Liver (tissue), 3 donors: ENCODE measurements at regions not wholly inside any gene's neighbourhood (a gene's known extent, or its start where the extent isn't known, plus 50 kb on each side); places are given as distances from the start of the nearest gene placed in this dataset.

Source experiments
- JUND ChIP-seq, 2 donors: IDR thresholded peaks; 2 replicates each; pipeline ENCODE4 v1.6.1; 2016; ENCODE audit warnings: antibody characterized with exemption in 2 of 2
- YY1 ChIP-seq: IDR thresholded peaks from 2 replicates; pipeline ENCODE4 v1.6.1; 2016; ENCODE audit warnings: antibody characterized with exemption, mild to moderate bottlenecking
- TF ChIP-seq, protein P1 (sequence below): fragments of 150-350 bp; IDR thresholded peaks from 2 replicates; pipeline ENCODE4 v1.5.1; 2017; ENCODE audit warnings: improper control_type of control experiment, low read depth, low read length; ENCODE audit not compliant: missing input control
- donor health status: healthy.
- donor health status: healthy.

DNA sequence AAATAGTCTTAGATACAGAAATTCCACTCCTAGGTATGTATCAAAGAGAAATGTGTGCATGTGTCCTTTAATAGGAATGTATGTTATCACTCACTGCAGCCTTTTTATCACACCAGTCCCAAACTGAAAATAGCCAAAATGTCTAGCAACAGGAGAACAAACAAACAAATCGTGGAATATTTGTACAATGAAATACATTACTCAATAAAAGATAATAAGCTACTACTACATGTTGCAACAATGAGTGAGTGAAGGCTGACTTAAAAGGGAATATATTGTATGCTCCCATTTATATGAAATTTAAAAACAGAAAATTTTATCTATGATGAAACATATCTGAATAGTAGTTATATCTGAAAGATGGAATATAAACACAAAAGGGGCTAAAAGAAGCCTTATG lies 212.1 kb upstream of the PLD5 start:
- TF ChIP-seq, protein P1, sequence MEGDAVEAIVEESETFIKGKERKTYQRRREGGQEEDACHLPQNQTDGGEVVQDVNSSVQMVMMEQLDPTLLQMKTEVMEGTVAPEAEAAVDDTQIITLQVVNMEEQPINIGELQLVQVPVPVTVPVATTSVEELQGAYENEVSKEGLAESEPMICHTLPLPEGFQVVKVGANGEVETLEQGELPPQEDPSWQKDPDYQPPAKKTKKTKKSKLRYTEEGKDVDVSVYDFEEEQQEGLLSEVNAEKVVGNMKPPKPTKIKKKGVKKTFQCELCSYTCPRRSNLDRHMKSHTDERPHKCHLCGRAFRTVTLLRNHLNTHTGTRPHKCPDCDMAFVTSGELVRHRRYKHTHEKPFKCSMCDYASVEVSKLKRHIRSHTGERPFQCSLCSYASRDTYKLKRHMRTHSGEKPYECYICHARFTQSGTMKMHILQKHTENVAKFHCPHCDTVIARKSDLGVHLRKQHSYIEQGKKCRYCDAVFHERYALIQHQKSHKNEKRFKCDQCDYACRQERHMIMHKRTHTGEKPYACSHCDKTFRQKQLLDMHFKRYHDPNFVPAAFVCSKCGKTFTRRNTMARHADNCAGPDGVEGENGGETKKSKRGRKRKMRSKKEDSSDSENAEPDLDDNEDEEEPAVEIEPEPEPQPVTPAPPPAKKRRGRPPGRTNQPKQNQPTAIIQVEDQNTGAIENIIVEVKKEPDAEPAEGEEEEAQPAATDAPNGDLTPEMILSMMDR: no peak
- TF ChIP-seq JUND (IDR thresholded peaks at IDR 0.05) (no peak), YY1 (no peak)
